HK-2 (cell line): ENCODE measurements at regions not wholly inside any gene's neighbourhood (a gene's known extent, or its start where the extent isn't known, plus 50 kb on each side); places are given as distances from the start of the nearest gene placed in this dataset.
"Not testable (repeated sequence)": the region's sequence is repeated elsewhere in the genome, so short reads cannot be mapped to it uniquely, and the experiment has no call there.

Experiments
- DNase-seq: peaks from one replicate; pipeline ENCODE4 v3.0.0-alpha.2; 2018; ENCODE audit not compliant: unreplicated experiment

DNA sequence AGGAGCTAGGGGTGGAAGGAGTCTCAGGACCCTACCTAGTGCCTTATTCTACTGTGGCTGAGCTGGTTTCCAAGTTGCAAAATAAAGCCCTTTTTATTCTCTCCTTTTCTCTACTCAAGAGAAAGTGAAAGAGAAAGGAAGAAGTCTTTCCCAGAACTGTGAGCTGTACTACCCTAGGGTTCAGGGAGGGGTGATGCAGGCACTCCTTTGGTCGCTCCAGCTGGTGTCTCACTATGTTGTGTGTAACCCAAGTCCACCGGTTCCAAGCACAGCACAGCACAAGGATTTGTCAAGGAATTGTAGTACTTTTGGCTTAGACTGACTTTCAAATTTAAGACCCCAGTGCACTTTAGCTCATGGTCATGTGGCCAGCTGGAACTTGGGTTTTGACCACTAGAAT, 1721.7 kb downstream of the OTOL1 start:
- DNase-seq = no peak

DNA sequence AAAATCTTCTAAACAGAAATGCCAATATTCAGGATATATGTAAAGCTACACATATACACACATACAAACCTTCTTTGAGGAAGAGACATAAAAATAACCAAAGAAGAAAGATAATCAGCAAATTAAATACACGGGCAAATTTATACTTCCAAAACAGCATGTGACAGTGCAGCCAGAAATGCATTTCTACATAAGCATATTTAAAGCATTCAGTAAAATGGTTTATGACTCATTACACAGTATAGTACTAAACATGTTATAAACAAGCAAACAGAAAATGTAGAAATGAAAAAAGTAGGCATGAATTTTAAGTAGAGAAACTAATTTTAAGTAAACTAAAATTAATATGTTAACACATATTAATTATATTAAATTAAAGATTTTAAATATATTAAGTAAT, 1717.2 kb downstream of the OTOL1 start:
- DNase-seq = no peak

DNA sequence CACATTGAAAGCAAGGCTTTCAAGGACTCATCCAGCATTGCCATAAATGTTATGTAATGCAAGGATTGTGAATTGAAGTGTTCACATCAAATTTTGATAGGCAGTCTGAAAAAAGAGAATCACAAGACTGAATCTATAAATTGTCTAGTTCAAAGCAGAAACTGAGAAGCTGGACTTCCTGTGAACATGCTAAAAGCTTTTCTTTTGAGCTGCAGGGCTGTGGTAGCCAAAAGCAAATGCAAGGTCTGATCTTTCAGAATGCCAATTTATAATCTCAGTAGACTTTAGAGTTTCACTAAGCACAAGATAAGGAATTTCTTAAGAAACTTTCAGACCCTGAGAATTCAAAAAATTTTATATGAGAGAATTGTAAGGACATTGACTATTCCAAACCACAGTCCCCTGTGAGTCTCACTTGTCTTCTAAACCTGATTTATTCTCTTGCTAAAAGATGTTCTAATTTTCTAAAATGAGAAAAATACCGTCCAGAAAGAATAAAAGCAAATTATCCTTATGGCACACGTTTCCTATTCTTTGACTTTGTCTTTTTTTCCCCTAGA, 1700.3 kb downstream of the OTOL1 start:
- DNase-seq = no peak

DNA sequence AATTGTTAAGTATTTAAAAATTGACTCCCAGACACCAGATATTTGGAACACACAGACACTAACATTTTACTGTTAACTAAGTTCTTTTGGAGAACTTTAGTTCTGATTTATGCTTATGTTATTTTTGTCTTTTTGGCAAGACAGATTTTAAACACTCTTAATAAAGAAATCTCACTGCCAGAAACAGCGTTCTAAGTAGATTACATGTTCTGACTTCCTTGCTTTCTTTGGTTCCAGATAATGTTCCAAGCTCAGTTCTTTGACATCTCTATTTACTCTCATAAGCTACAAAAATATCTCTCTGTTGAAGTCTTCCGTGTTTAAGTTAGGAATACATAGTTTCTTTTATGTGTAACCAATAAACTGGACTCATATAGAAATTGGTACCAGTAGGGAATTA, 1699.6 kb downstream of the OTOL1 start:
- no peak for DNase-seq

DNA sequence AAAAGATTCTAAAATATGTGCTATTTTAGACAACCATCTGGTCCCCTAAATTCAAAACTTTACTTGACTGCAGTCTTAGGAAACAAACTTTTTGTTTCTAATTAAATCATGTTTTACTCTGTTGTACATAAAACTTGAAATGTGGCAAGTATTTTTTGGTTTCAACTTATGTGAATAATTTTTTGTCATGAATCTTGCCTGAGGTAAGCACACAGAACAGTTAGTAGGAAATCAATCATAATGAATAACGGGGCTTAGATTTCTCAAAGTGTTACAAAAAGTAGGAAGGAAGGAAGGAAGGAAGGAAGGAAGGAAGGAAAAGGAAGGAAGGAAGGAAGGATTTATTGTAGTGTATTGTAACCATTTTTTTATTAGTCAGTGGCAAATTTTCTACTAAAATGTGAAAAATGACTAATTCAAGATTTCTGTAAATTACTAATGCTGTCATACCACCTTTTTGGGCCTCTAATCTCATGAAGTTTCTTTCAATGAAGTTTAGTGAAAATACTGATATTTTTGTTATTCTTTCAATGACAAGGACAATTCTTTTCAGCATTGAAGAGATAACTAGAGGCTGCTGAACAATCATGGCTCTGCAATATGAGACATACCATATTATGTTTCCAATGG, 1689.2 kb downstream of the OTOL1 start:
- DNase-seq = no peak

DNA sequence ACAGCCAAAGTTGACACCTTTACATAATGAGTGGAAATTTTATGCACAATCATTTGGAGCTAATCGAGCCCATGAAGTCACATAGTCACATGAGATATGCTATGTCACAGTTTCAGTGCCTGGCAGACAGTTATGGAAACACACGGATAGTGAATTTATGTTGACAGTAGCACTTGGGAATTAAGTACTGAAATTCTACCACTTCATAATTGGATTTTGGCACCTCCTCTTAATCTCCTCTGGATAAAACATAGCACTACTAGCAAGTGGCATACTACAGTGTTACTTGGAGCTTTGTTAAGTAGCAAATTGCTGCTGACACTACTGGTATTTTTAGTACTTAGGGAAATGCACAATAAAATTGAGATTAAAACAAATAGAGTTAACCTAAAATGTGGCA, 1679.4 kb downstream of the OTOL1 start:
- DNase-seq = no peak

DNA sequence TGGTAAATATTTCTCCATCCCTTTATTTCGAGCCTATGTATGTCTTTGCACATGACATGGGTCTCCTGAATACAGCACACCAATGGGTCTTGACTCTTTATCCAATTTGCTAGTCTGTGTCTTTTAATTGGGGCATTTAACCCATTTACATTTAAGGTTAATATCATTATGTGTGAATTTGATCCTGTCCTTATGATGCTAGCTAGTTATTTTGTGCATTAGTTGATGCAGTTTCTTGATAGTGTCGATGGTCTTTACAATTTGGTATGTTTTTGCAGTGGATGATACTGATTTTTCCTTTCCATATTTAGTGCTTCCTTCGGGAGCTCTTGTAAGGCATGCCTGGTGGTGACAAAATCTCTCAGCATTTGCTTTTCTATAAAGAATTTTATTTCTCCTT, 1675.9 kb downstream of the OTOL1 start:
- DNase-seq = not testable (repeated sequence)

DNA sequence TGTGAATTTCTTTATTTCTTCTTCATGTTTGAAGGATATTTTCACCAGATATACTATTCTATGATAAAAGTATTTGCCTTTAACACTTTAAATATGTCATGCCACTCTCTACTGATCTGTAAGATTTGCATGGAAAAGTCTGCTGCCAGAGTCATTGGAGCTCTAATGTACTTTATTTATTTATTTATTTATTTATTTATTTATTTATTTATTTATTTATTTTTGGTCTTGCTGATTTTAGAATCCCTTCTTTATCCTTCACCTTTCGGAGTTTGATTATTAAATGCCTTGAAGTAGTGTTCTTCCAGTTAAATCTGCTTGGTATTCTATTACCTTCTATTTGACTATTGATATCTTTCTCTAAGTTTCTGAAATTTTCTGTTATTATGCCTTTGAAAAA, 1669.6 kb downstream of the OTOL1 start:
- DNase-seq = no peak

DNA sequence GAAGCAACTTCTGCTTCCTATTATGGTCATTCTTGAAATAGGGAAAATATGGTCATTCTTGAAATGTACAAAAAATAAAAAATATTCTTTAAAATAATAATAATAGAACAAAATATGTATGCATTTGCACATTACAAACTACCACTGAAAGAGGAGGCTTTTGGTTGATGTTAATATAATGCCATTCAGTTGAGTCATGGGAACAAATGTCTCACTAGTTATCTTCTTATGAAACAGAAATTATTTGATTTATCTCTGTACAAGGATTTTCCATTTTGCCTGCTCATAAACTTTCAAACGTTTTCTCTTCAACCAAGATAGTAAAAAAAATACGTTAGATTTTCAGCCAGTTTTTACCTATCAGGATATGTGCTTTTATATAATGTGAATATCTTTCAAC, 1662.7 kb downstream of the OTOL1 start:
- no peak for DNase-seq

DNA sequence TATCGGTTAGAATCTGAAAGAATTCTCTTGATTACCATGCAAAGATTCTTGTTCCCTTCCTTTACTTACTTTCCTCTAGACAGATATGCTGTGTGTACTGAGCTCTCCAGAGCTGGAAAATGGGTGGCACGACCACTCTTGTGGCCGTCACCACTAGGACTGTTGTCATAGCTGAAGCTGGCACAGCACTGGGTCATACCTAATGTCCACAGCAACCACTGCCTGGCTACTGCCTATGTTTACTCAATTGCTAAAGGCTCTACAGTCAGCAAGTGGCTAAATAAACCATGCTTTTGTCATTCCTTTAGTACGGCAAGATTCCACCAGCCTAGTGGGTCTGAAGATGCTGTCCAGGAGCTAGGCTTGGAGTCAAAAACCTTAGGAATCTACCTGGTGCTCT, 1643.0 kb downstream of the OTOL1 start:
- DNase-seq = no peak

DNA sequence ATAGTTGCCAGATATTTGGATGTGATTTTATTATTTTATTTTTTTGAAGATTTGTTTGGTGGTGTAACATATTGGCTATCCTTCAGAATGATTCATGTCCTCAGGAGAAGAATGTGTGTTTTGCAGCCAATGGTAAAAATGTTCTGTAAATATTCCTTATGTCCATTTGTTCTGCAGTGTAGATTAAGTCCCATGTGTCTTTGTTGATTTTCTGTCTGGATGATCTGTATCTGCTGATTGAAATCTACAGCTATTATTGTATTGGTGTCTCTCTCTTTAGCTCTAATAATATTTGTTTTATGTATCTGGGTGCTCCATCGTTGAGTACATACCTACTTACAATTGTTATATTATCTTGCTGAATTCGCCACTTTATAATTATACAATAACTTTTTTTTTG, 1641.7 kb downstream of the OTOL1 start:
- no peak for DNase-seq

DNA sequence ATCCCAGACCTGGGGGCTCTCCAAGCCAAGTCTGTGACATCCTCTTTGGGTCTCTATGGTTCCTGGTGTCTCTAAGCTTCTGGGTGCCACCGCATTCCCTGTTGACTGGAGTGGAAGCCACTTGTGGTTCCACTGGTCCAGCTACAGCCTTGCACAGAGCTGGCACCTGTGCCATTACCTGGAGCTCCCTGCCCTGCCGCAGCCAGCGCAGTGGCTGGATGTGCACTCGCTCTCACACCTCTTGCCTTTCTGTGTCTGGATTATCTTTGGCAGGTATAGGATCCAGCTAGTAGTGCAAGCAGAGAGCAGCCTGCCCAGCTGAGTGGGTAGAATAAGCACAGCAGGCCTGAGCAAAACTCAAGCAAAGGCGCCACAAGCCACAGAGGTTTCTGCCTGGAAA, 1635.5 kb downstream of the OTOL1 start:
- DNase-seq = no peak

DNA sequence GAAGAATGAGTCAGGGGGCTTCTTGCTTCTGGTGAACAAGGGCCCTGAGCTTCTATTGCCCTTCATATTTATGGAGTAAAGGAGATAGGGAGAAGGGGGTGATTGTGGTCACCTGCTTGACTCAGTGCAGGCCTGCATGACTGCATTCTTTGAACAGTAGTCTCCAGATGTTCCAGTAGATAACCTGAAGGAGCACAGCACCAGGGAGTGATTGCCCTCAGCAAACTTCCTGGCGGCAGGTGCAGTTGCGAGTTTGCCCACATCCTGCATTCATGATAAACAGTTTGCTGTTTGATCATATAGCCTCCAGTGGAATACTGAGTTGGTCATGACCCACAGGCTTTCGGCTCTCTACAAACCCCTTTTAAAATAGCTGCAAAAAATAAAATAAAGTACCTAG, 1632.7 kb downstream of the OTOL1 start:
- no peak for DNase-seq

DNA sequence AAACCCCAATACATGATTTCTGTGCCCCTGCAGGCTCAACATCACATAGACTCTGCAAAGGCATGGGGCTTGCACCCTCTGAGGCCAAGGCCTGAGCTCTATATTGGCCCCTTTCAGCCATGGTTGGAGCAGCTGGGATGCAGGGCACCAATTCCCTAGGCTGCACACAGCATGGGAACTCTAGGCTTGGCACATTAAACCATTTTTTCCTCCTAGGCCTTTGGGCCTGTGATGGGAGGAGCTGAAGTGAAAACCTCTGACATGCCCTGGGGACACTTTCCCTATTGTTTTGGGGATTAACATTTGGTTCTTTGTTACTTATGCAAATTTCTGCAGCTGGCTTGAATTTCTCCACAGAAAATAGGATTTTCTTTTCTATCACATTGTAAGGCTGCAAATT, 1629.5 kb downstream of the OTOL1 start:
- no peak for DNase-seq
